ENCODE measurements at regions not wholly inside any gene's neighbourhood (a gene's known extent, or its start where the extent isn't known, plus 50 kb on each side); places are given as distances from the start of the nearest gene placed in this dataset.

GRCh38 chr1:194196562-194196961 lies 1010.1 kb upstream of the B3GALT2 start:
- H3K4me3 ChIP-seq = no peak overlapping the region
- ATAC-seq = no peak
- H3K9me3 ChIP-seq = no peaks in the 10 kb centered on the region
- H3K36me3 ChIP-seq = no peaks in the 10 kb centered on the region
- in situ Hi-C loops (cut with MboI; ENCODE audit: low sequenced_read_pairs in 4 of 4) = no loop called here
- H3K27me3 ChIP-seq = no peaks in the 10 kb centered on the region
- H3K27ac ChIP-seq = no peak overlapping the region
- TF ChIP-seq POLR2A (IDR thresholded peaks at IDR 0.05) (no peak), CTCF (IDR thresholded peaks at IDR 0.05 in 4 of 5, conservative IDR thresholded peaks at IDR 0.05 in 1 of 5) (no peak)
- DNase-seq = no peak
- intact Hi-C loops (cut with DNase I; ENCODE audit: low total_unique reads) = no loop called here
- no peaks in the 10 kb centered on the region for H3K4me1 ChIP-seq

- TF ChIP-seq POLR2A (IDR thresholded peaks at IDR 0.05) (no peak), CTCF (IDR thresholded peaks at IDR 0.05 in 4 of 5, conservative IDR thresholded peaks at IDR 0.05 in 1 of 5) (no peak)
- DNase-seq (no peak), ATAC-seq (no peak)
- intact Hi-C loops (cut with DNase I; ENCODE audit: low total_unique reads) = no loop called here
- Histone ChIP-seq H3K36me3 (no peaks in the 10 kb centered on the region), H3K27me3 (no peaks in the 10 kb centered on the region), H3K4me3 (no peak overlapping the region), H3K4me1 (no peaks in the 10 kb centered on the region), H3K9me3 (no peaks in the 10 kb centered on the region), H3K27ac (no peak overlapping the region)
- in situ Hi-C loops (cut with MboI; ENCODE audit: low sequenced_read_pairs in 4 of 4) = no loop called here
Observed at GRCh38 chr1:194194724-194195123, 1008.3 kb upstream of the B3GALT2 start.

- Histone ChIP-seq H3K9me3 (no peaks in the 10 kb centered on the region), H3K27me3 (no peaks in the 10 kb centered on the region), H3K36me3 (no peaks in the 10 kb centered on the region), H3K27ac (no peak overlapping the region), H3K4me3 (no peak overlapping the region), H3K4me1 (no peaks in the 10 kb centered on the region)
- in situ Hi-C loops (cut with MboI; ENCODE audit: low sequenced_read_pairs in 4 of 4) = no loop called here
- no peak for DNase-seq
- TF ChIP-seq CTCF (IDR thresholded peaks at IDR 0.05 in 4 of 5, conservative IDR thresholded peaks at IDR 0.05 in 1 of 5) = no peak
- no peak for TF ChIP-seq POLR2A (IDR thresholded peaks at IDR 0.05)
- ATAC-seq = no peak
- intact Hi-C loops (cut with DNase I; ENCODE audit: low total_unique reads) = no loop called here
Observed at GRCh38 chr1:194184974-194185373, 998.6 kb upstream of the B3GALT2 start.

- Histone ChIP-seq H3K9me3 (no peaks in the 10 kb centered on the region), H3K36me3 (no peaks in the 10 kb centered on the region), H3K4me1 (no peaks in the 10 kb centered on the region), H3K27me3 (no peaks in the 10 kb centered on the region), H3K27ac (no peak overlapping the region), H3K4me3 (no peak overlapping the region)
- intact Hi-C loops (cut with DNase I; ENCODE audit: low total_unique reads) (no loop called here), in situ Hi-C loops (cut with MboI; ENCODE audit: low sequenced_read_pairs in 4 of 4) (no loop called here)
- ATAC-seq (no peak), DNase-seq (no peak)
- TF ChIP-seq POLR2A (IDR thresholded peaks at IDR 0.05) (no peak), CTCF (IDR thresholded peaks at IDR 0.05 in 4 of 5, conservative IDR thresholded peaks at IDR 0.05 in 1 of 5) (no peak)
Observed at GRCh38 chr1:194184425-194184824, 998.0 kb upstream of the B3GALT2 start.

GRCh38 chr1:194181845-194182244 lies 995.4 kb upstream of the B3GALT2 start:
- no peak for DNase-seq
- H3K27me3 ChIP-seq = no peaks in the 10 kb centered on the region
- TF ChIP-seq POLR2A (IDR thresholded peaks at IDR 0.05) (no peak), CTCF (IDR thresholded peaks at IDR 0.05 in 4 of 5, conservative IDR thresholded peaks at IDR 0.05 in 1 of 5) (no peak)
- H3K9me3 ChIP-seq = no peaks in the 10 kb centered on the region
- no peak for ATAC-seq
- H3K4me3 ChIP-seq = no peak overlapping the region
- no peaks in the 10 kb centered on the region for H3K36me3 ChIP-seq
- intact Hi-C loops (cut with DNase I; ENCODE audit: low total_unique reads) (no loop called here), in situ Hi-C loops (cut with MboI; ENCODE audit: low sequenced_read_pairs in 4 of 4) (no loop called here)
- no peaks in the 10 kb centered on the region for H3K4me1 ChIP-seq
- H3K27ac ChIP-seq = no peak overlapping the region
